ENCODE measurements at regions not wholly inside any gene's neighbourhood (a gene's known extent, or its start where the extent isn't known, plus 50 kb on each side); places are given as distances from the start of the nearest gene placed in this dataset.

- no peak overlapping the region for H3K27ac ChIP-seq
- H3K27me3 ChIP-seq = no peaks in the 10 kb centered on the region
- no peaks in the 10 kb centered on the region for H3K9me3 ChIP-seq
- H3K36me3 ChIP-seq = no peaks in the 10 kb centered on the region
- intact Hi-C loops (cut with DNase I) = no loop called here
- 55 to 74% methylated on average over 4 of the region's 4 CpGs for WGBS, 2 donors
- TF ChIP-seq POLR2A (IDR thresholded peaks at IDR 0.05) (no peak), POLR2AphosphoS5 (IDR thresholded peaks at IDR 0.05) (no peak), EP300 (IDR thresholded peaks at IDR 0.05) (no peak), CTCF (IDR thresholded peaks at IDR 0.05) (no peak)
- DNase-seq = no peak
- no peak overlapping the region for H3K4me3 ChIP-seq
- peaks cover 0 to 24% (median 8%) of the 10 kb centered on the region in 4 donors for H3K4me1 ChIP-seq
Measured at GRCh38 chr21:20351138-20351537, 647.1 kb upstream of the NCAM2 start.

- H3K4me1 ChIP-seq = peaks cover 0 to 24% (median 8%) of the 10 kb centered on the region in 4 donors
- intact Hi-C loops (cut with DNase I) = no loop called here
- no peaks in the 10 kb centered on the region for H3K9me3 ChIP-seq
- TF ChIP-seq POLR2A (IDR thresholded peaks at IDR 0.05) (no peak), EP300 (IDR thresholded peaks at IDR 0.05) (no peak), CTCF (IDR thresholded peaks at IDR 0.05) (no peak), POLR2AphosphoS5 (IDR thresholded peaks at IDR 0.05) (no peak)
- DNase-seq = no peak
- H3K27me3 ChIP-seq = no peaks in the 10 kb centered on the region
- 54 to 58% methylated on average over 2 of the region's 2 CpGs for WGBS, 2 donors
- H3K27ac ChIP-seq = no peak overlapping the region
- no peaks in the 10 kb centered on the region for H3K36me3 ChIP-seq
- no peak overlapping the region for H3K4me3 ChIP-seq
Measured at GRCh38 chr21:20353351-20353750, 644.9 kb upstream of the NCAM2 start.

- no peak for TF ChIP-seq POLR2A (IDR thresholded peaks at IDR 0.05)
- TF ChIP-seq POLR2AphosphoS5 (IDR thresholded peaks at IDR 0.05) = no peak
- TF ChIP-seq CTCF (IDR thresholded peaks at IDR 0.05) = no peak
- no peak for TF ChIP-seq EP300 (IDR thresholded peaks at IDR 0.05)
- 13 to 51% methylated on average over 4 of the region's 4 CpGs for WGBS, 2 donors
- no peaks in the 10 kb centered on the region for H3K36me3 ChIP-seq
- intact Hi-C loops (cut with DNase I) = no loop called here
- H3K4me3 ChIP-seq = no peak overlapping the region
- no peak overlapping the region for H3K27ac ChIP-seq
- no peaks in the 10 kb centered on the region for H3K27me3 ChIP-seq
- DNase-seq = no peak
- H3K9me3 ChIP-seq = no peaks in the 10 kb centered on the region
- H3K4me1 ChIP-seq = no peaks in the 10 kb centered on the region
Measured at GRCh38 chr21:20373031-20373430, 625.2 kb upstream of the NCAM2 start.

- Histone ChIP-seq H3K9me3 (no peaks in the 10 kb centered on the region), H3K4me3 (no peak overlapping the region), H3K27me3 (no peaks in the 10 kb centered on the region), H3K36me3 (no peaks in the 10 kb centered on the region), H3K27ac (no peak overlapping the region), H3K4me1 (no peaks in the 10 kb centered on the region)
- intact Hi-C loops (cut with DNase I) = no loop called here
- TF ChIP-seq POLR2A (IDR thresholded peaks at IDR 0.05) (no peak), POLR2AphosphoS5 (IDR thresholded peaks at IDR 0.05) (no peak), CTCF (IDR thresholded peaks at IDR 0.05) (no peak), EP300 (IDR thresholded peaks at IDR 0.05) (no peak)
- 6 to 27% methylated on average over 1 of the region's 1 CpG for WGBS, 2 donors
- no peak for DNase-seq
Measured at GRCh38 chr21:20377250-20377649, 621.0 kb upstream of the NCAM2 start.

GRCh38 chr21:20388400-20388799 is 609.8 kb upstream of the NCAM2 start:
- TF ChIP-seq POLR2AphosphoS5 (IDR thresholded peaks at IDR 0.05) = no peak
- TF ChIP-seq EP300 (IDR thresholded peaks at IDR 0.05) = no peak
- no peak for TF ChIP-seq CTCF (IDR thresholded peaks at IDR 0.05)
- no peak for TF ChIP-seq POLR2A (IDR thresholded peaks at IDR 0.05)
- Histone ChIP-seq H3K27me3 (no peaks in the 10 kb centered on the region), H3K36me3 (no peaks in the 10 kb centered on the region), H3K4me1 (no peaks in the 10 kb centered on the region), H3K4me3 (no peak overlapping the region), H3K9me3 (no peaks in the 10 kb centered on the region), H3K27ac (no peak overlapping the region)
- WGBS, 2 donors = 90 to 94% methylated on average over 6 of the region's 6 CpGs
- no peak for DNase-seq
- intact Hi-C loops (cut with DNase I) = no loop called here
